WTC11 (cell line): ENCODE measurements at regions not wholly inside any gene's neighbourhood (a gene's known extent, or its start where the extent isn't known, plus 50 kb on each side); places are given as distances from the start of the nearest gene placed in this dataset.

ENCODE experiments used
- ATAC-seq: fragments of 200-7000 bp; cut with Tn5 transposase; 2 replicates; pipeline ENCODE4 v1.10.0; 2021; ENCODE audit warnings: mild to moderate bottlenecking, moderate library complexity
- CTCF ChIA-PET: fragments of 300-600 bp; sonication (Branson Sonifier 250); formaldehyde crosslinking; loops from one replicate; lab custom pipeline; 2021; ENCODE audit warnings: antibody characterized with exemption; lab: Charles Lee
- POLR2A ChIA-PET: fragments of 350-600 bp; sonication (Branson Sonifier 250); formaldehyde crosslinking; loops from one replicate; lab custom pipeline; 2021; ENCODE audit warnings: antibody characterized with exemption; lab: Charles Lee
- DNase-seq: peaks from one replicate; pipeline ENCODE4 v3.0.0; 2021; ENCODE audit warnings: low spot score
- H3K27ac Mint-ChIP-seq: 2 replicates; pipeline ENCODE4 v1.8.0; 2021; ENCODE audit warnings: mixed read lengths
- H3K27me3 Mint-ChIP-seq: 2 replicates; pipeline ENCODE4 v1.8.0; 2021; ENCODE audit warnings: low read depth, mild to moderate bottlenecking, moderate library complexity, mixed read lengths
- H3K36me3 Mint-ChIP-seq: 2 replicates; pipeline ENCODE4 v1.8.0; 2021; ENCODE audit warnings: mixed read lengths
- H3K4me1 Mint-ChIP-seq: 2 replicates; pipeline ENCODE4 v1.8.0; 2022; ENCODE audit warnings: mixed read lengths
- H3K4me3 Mint-ChIP-seq: 2 replicates; pipeline ENCODE4 v1.8.0; 2021; ENCODE audit warnings: mild to moderate bottlenecking, moderate library complexity, mixed read lengths
- H3K9me3 Mint-ChIP-seq: 2 replicates; pipeline ENCODE4 v1.8.0; 2021; ENCODE audit warnings: mixed read lengths
- CBFB ChIP-seq: sonication (generic); formaldehyde crosslinking; IDR thresholded peaks from 2 replicates; pipeline ENCODE4 v1.8.1; 2022; ENCODE audit warnings: mild to moderate bottlenecking, low read depth, missing genetic modification reagents
- CTCF ChIP-seq: fragments of 200-600 bp; IDR thresholded peaks from 2 replicates; pipeline ENCODE4 v1.8.0; 2022; ENCODE audit warnings: antibody characterized with exemption
- ELF4 ChIP-seq: sonication (generic); formaldehyde crosslinking; IDR thresholded peaks from 2 replicates; pipeline ENCODE4 v1.8.1; 2022; ENCODE audit warnings: low read depth, mild to moderate bottlenecking, moderate library complexity, missing genetic modification reagents
- EMX1 ChIP-seq: fragments of 250-450 bp; sonication (Bioruptor Pico); IDR thresholded peaks from 2 replicates; pipeline ENCODE4 v1.8.0; 2021; ENCODE audit warnings: mild to moderate bottlenecking
- FOXJ3 ChIP-seq: sonication (generic); formaldehyde crosslinking; IDR thresholded peaks from 2 replicates; pipeline ENCODE4 v1.9.0; 2021; ENCODE audit warnings: missing genetic modification reagents, mild to moderate bottlenecking, borderline replicate concordance
- FOXP1 ChIP-seq: sonication (generic); formaldehyde crosslinking; IDR thresholded peaks from 2 replicates; pipeline ENCODE4 v1.8.0; 2022; ENCODE audit warnings: missing genetic modification reagents, mild to moderate bottlenecking, moderate library complexity, borderline replicate concordance
- FOXP4 ChIP-seq: sonication (generic); formaldehyde crosslinking; IDR thresholded peaks from 2 replicates; pipeline ENCODE4 v1.8.0; 2022; ENCODE audit warnings: mild to moderate bottlenecking, missing genetic modification reagents
- GTF2I ChIP-seq: fragments of 250-450 bp; sonication (Bioruptor Pico); conservative IDR thresholded peaks from 2 replicates; pipeline ENCODE4 v1.4.0; 2021; ENCODE audit warnings: mild to moderate bottlenecking
- HMGA2 ChIP-seq: fragments of 250-450 bp; sonication (Bioruptor Pico); IDR thresholded peaks from 2 replicates; pipeline ENCODE4 v1.4.0; 2021; ENCODE audit warnings: mild to moderate bottlenecking, moderate library complexity
- HMGXB4 ChIP-seq: sonication (generic); formaldehyde crosslinking; IDR thresholded peaks from 2 replicates; pipeline ENCODE4 v1.8.1; 2023; ENCODE audit warnings: mild to moderate bottlenecking, moderate library complexity, missing genetic modification reagents
- KAT7 ChIP-seq: sonication (generic); formaldehyde crosslinking; IDR thresholded peaks from 2 replicates; pipeline ENCODE4 v1.8.1; 2023; ENCODE audit warnings: missing genetic modification reagents, mild to moderate bottlenecking, borderline replicate concordance
- MLX ChIP-seq: sonication (generic); formaldehyde crosslinking; IDR thresholded peaks from 2 replicates; pipeline ENCODE4 v1.8.1; 2023; ENCODE audit warnings: mild to moderate bottlenecking, missing genetic modification reagents, moderate library complexity
- MXD4 ChIP-seq: fragments of 250-450 bp; sonication (Bioruptor Pico); IDR thresholded peaks from 2 replicates; pipeline ENCODE4 v1.8.0; 2021; ENCODE audit warnings: mild to moderate bottlenecking, moderate library complexity, borderline replicate concordance
- NR2C2 ChIP-seq: sonication (generic); formaldehyde crosslinking; IDR thresholded peaks from 2 replicates; pipeline ENCODE4 v1.8.0; 2022; ENCODE audit warnings: mild to moderate bottlenecking, missing genetic modification reagents
- OVOL2 ChIP-seq: fragments of 250-450 bp; sonication (Bioruptor Pico); IDR thresholded peaks from 2 replicates; pipeline ENCODE4 v1.9.0; 2021; ENCODE audit warnings: mild to moderate bottlenecking, borderline replicate concordance
- PRRX2 ChIP-seq: fragments of 250-450 bp; sonication (Bioruptor Pico); IDR thresholded peaks from 2 replicates; pipeline ENCODE4 v1.8.0; 2021; ENCODE audit warnings: mild to moderate bottlenecking
- RORB ChIP-seq: fragments of 250-450 bp; sonication (Bioruptor Pico); IDR thresholded peaks from 2 replicates; pipeline ENCODE4 v1.9.0; 2021; ENCODE audit warnings: mild to moderate bottlenecking
- SMAD3 ChIP-seq: sonication (generic); formaldehyde crosslinking; IDR thresholded peaks from 2 replicates; pipeline ENCODE4 v1.8.0; 2022; ENCODE audit warnings: missing genetic modification reagents, mild to moderate bottlenecking, borderline replicate concordance
- TEAD1 ChIP-seq: sonication (generic); formaldehyde crosslinking; IDR thresholded peaks from 2 replicates; pipeline ENCODE4 v1.8.0; 2022; ENCODE audit warnings: mild to moderate bottlenecking, missing genetic modification reagents
- TEAD4 ChIP-seq: sonication (generic); formaldehyde crosslinking; IDR thresholded peaks from 2 replicates; pipeline ENCODE4 v1.8.0; 2022; ENCODE audit warnings: mild to moderate bottlenecking, missing genetic modification reagents
- USF2 ChIP-seq: sonication (generic); formaldehyde crosslinking; IDR thresholded peaks from 2 replicates; pipeline ENCODE4 v1.8.1; 2023; ENCODE audit warnings: mild to moderate bottlenecking, missing genetic modification reagents, moderate library complexity
- ZBTB21 ChIP-seq: sonication (generic); formaldehyde crosslinking; IDR thresholded peaks from 2 replicates; pipeline ENCODE4 v1.8.1; 2023; ENCODE audit warnings: mild to moderate bottlenecking, missing genetic modification reagents, borderline replicate concordance
- ZNF121 ChIP-seq: sonication (generic); formaldehyde crosslinking; IDR thresholded peaks from 2 replicates; pipeline ENCODE4 v1.8.0; 2023; ENCODE audit warnings: missing genetic modification reagents
- ZNF281 ChIP-seq: sonication (generic); formaldehyde crosslinking; IDR thresholded peaks from 2 replicates; pipeline ENCODE4 v1.8.0; 2023; ENCODE audit warnings: mild to moderate bottlenecking, missing genetic modification reagents
- ZNF396 ChIP-seq: fragments of 250-450 bp; sonication (Bioruptor Pico); IDR thresholded peaks from 2 replicates; pipeline ENCODE4 v1.8.0; 2021; ENCODE audit warnings: mild to moderate bottlenecking, moderate library complexity, borderline replicate concordance
- ZNF423 ChIP-seq: fragments of 250-450 bp; sonication (Bioruptor Pico); IDR thresholded peaks from 2 replicates; pipeline ENCODE4 v2.1.2; 2022; ENCODE audit warnings: mild to moderate bottlenecking, moderate library complexity
- ZNF512 ChIP-seq: sonication (generic); formaldehyde crosslinking; IDR thresholded peaks from 2 replicates; pipeline ENCODE4 v1.8.1; 2022; ENCODE audit warnings: missing genetic modification reagents, borderline replicate concordance

GRCh38 chr13:100876044-100876403, 201.4 kb upstream of the TMTC4 start (continued):
- TF ChIP-seq ZNF281 (no peak), HMGXB4 (no peak), KAT7 (CRISPR knock-in tag) (no peak), CTCF (no peak), MXD4 (CRISPR knock-in tag) (no peak), MLX (CRISPR knock-in tag) (no peak), EMX1 (CRISPR knock-in tag) (no peak), ZNF121 (CRISPR knock-in tag) (no peak), ZNF396 (CRISPR knock-in tag) (no peak), ELF4 (CRISPR knock-in tag) (no peak), OVOL2 (no peak), ZNF423 (no peak), FOXP4 (CRISPR knock-in tag) (no peak), ZNF512 (CRISPR knock-in tag) (no peak), FOXP1 (CRISPR knock-in tag) (no peak), HMGA2 (no peak)

- Mint-ChIP-seq H3K4me3 (no peak overlapping the region), H3K27ac (no peak overlapping the region), H3K9me3 (peaks cover 38% of the 10 kb centered on the region), H3K27me3 (peaks cover 4% of the 10 kb centered on the region), H3K4me1 (no peaks in the 10 kb centered on the region), H3K36me3 (peaks cover 13% of the 10 kb centered on the region)
- ATAC-seq: no peak
- DNase-seq: no peak
- ChIA-PET POLR2A (no interaction called here), CTCF (no interaction called here)
- no peak for TF ChIP-seq ZBTB21 (CRISPR knock-in tag)
- TF ChIP-seq PRRX2 (CRISPR knock-in tag): no peak
- TF ChIP-seq CBFB: no peak
- TF ChIP-seq TEAD1 (CRISPR knock-in tag): no peak
- TF ChIP-seq SMAD3: no peak
- TF ChIP-seq FOXJ3: no peak
- no peak for TF ChIP-seq RORB (CRISPR knock-in tag)
- TF ChIP-seq USF2 (CRISPR knock-in tag): no peak
- no peak for TF ChIP-seq TEAD4 (CRISPR knock-in tag)
- TF ChIP-seq GTF2I: no peak
- no peak for TF ChIP-seq NR2C2 (CRISPR knock-in tag)
Observed at GRCh38 chr13:100875392-100876043, 200.9 kb upstream of the TMTC4 start.
